Dedifferentiated amniotic fluid mesenchymal stem cell (primary cell): ENCODE measurements at regions not wholly inside any gene's neighbourhood (a gene's known extent, or its start where the extent isn't known, plus 50 kb on each side); places are given as distances from the start of the nearest gene placed in this dataset.
A peak's percentile ranks its signal among the peaks of the same experiment; 100 is the strongest.

Experiments
- DNase-seq: peaks from one replicate; pipeline ENCODE4 v3.0.0-alpha.2; 2016; ENCODE audit errors: extremely low spot score

DNA sequence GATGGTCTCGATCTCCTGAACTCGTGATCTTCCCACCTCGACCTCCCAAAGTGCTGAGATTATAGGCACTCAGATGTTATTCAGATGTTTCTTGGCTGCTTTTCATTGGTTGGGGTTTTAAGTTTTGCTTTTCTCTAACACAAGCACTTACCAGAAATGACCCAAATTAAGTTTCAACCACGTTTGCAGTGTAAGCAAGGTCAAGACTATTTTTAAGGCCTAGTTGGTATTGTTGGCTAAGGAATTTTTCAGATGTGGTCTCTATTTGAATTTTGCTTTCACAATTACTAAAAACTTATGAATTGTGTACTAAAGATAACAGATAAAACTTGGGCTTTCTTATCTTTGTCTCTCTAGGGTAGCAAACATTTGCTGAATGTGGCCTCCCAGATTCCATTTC, 1756.9 kb upstream of the TENM3 start:
- DNase-seq = no peak

- no peak for DNase-seq
Measured at GRCh38 chr4:180489787-180490186, 1753.4 kb upstream of the TENM3 start.

DNA sequence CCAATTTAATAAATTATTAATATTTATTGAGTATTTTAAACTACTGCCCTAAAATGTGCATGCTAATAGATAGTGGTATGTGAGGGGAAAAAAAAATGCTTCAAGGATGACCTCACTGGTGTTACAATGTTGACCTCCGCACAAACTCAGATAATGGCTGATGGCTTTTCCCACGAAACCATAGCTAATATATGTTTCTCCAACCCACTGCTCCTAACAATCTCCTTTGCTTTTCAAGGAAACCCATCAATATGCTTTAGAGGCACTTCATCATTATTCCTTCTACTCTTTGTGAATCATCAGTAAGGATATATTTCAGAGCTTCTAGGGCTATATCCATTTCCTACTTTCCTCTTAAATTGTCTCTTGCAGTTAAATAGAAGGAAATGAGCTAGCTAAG, 1752.0 kb upstream of the TENM3 start:
- DNase-seq = no peak

DNA sequence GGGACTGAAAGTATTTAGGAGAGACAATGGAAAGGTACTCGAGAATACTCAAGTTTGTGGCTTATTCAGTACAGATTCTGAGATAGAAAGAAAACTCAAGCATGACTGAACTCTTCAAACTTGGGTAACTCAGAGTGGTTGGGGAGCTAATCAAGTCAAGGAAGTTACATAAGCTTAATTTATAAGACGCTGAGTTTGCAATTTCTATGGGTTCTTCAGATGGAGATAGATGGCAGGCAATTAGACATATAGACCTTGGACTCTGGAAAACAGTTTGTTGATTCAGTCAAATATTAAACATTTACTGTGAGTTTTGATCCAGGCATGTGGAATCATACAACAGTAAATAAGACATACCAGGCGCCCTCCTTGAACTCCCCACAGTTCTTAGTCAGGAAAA, 1749.9 kb upstream of the TENM3 start:
- no peak for DNase-seq

DNA sequence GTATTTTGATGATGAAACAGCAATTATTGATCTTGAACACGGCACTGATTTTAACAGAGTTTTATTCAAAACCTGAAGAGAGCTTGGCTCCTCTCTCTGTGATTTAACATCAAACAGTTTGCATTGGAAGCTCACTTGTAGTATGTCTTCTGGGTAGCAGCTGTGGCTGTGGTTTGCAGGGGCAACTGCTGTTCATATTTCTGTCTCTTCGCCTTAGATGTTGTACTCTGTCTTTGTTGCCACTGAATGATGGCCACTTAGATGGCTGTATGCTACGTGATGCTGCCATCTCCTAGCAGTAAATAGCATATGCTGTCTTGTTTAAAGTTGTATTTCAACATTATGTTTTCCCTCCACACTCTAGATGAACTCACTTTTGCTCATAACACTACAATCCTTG, 1743.0 kb upstream of the TENM3 start:
- no peak for DNase-seq

DNA sequence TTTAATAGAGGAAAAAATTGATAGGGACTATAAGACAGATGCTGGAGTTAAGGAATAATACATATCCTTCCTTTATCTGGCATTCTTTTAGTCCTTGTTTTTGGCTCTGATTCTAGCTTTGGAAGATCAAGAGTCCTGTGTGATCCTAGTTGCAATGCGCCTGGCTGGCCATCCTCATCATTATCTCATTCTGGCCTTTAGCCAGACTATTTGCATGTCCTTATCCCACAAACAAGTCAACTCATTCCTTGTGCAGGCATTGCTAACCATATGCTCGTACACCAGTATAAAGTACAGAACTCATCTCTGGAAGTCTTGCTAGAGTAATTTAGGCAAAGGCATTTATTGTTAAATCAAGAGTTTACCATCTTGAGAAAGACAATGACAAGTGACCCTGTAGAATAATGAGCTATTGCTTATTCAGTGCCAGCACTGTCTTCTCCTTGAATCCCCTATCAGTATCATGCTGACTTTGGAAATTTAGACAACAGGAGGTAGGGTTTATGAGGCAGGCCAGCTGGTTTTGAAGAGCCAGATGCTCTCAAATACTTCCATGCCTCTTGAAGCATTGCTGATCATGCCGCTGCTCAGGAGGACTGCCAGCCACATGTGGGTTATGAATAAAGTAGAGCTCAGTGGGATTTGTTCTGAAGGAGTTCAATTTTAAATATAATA, 1730.3 kb upstream of the TENM3 start:
- DNase-seq = no peak

DNA sequence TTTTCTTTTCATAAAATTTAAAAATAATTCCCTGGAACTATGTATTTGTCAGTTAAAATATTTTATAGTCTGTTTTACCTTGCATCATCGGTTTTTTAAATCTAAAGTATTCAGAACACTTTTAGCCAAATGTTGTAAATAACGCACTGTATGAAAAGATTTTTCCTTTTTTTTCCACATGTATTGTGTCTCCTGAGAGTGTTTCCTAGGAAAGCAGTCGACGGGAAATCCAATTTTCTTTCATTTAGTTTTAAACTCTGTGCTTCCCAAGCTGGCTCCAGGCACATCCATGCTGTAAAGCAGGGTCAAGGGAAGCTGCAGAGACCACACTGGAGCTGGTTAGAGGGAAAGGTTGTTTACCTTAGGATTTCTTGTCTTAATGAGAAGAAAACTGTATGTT, 1724.3 kb upstream of the TENM3 start:
- DNase-seq = no peak

DNA sequence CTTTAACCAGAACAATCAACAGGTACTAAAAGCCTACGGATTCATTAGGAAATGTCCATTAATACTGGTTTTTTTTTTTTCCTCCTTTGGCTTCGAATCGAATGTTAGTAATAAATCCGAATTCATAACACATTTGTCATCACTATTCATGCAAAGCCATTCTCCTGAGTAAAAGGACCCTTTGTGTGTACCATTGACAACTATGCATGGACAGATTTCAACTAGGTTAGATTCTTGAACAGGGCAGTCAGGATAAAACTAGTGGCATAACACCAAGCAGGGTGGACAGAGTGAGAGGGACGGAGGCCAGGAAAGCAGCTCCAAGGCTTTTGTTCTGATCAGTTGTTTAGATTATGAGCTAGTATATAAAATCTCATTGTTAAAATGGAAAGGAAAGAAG, 1722.0 kb upstream of the TENM3 start:
- no peak for DNase-seq

DNA sequence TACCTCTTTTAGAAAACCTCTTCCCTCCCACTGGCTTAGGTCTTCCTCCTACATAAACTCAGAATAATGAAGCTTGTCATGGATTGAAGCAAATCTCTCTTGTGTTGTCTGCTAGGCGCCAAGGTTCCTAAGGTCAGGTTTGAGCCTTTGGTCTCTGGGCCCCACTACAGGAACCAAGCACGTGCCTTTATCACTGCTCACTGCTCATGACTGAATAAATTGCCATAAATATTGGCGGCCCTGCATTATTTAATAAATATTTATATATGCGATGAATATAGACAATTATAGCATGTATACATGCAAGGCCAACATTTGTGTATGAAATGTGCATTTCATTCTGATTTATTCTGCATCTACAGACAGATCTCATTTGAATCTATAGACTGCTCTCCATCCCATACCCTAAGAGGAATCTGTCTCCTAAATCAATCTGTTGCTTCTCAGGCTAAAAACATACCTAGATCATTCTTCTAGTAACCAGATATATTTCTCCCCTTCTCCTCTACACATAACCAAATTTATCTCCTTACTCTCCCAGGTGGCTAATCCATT, 1717.6 kb upstream of the TENM3 start:
- DNase-seq = no peak

DNA sequence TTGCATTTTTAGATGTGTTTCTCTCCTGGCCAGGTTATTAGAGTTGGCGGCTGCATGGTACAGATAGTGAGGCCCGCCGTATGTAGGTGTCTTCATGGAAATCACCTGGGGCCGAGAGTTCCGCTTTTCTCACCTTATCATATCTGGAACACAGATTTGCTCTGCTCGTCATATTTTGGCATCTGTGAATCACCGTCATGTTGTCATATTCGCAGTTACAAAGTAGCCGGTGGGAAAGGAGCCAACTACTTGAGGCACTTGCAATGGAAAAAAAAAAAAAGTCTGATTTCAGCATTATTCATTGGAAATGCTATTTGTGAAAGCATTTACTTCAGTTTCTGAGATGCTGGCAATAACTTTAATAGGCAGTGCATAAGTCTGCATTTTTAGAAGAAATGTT, 1715.2 kb upstream of the TENM3 start:
- DNase-seq = no peak

DNA sequence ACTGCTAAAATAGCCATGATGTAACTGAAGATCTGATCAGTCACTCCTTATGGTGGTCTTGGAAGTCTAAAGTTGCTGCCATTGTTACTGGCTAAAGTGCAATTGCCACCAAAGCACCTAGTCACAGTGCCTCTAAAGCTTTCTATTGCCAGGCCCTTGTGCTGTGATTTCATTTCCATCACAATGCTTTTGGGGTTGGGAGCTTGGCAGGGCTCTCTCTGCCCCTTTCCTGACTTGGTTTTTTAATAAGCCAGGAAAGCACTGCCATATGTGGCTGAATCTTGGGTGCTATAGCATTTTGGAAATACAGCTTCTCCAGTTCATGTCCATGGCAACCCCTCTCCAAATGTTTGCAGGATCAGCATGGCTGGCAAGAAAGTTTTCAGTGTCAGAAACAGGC, 1712.4 kb upstream of the TENM3 start:
- no peak for DNase-seq

DNA sequence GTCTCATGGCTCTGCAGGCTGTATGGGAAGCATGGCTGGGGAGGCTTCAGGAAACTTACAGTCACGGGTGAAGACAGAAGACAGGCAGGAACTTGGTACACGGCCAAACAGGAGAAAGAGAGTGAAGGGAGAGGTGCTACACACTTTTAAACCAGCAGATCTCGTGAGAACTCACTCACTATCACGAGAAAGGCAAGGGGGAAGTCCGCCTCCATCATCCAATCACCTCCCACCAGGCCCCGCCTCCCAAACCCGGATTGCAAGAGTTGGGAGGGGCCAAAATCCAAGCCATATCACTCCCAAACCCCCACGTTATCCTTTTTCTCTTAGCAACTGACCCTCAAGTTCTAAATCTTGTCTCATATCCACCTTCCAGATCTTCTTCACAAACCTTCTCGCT, 1710.5 kb upstream of the TENM3 start:
- no peak for DNase-seq

- DNase-seq = no peak
Measured at GRCh38 chr4:180538384-180539057, 1704.7 kb upstream of the TENM3 start.

DNA sequence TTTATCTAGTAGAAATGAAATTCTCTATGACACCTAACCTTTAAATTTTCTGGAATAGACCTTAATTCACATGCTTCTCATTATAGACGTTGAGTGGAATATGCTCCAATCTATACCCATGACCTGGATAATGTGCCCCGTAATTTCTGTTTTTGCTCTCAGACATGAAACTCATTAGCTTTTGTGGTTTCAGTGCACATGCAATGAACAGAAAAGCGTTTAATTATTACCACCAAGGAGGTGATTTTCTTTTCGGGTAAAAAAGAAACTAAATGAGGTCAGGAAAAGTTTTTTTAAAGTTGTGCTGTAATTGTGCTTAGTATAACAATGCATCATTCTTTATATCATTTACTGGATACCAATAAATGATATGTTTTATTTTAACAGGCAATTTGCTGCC, 1703.9 kb upstream of the TENM3 start:
- DNase-seq = no peak

DNA sequence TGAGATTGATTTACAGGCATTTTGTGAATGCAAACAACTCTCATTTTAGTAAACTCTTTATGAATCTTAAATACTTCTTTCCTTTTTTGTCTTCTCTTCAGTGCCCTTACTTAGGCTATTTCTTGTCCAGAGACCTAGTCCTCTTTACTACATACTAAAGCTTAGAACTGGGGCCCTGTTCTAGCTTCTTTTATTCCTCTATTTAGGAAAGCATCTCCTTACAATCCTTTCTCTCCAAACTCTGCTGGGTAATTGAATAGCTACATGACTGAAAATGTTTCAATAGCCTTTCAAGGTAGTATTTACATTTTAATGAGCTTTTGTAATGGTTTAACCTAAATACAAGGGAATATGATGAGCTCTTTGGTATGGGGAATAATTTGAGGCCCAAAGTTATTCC, 1701.5 kb upstream of the TENM3 start:
- no peak for DNase-seq

- peak; percentile 72 for DNase-seq
Measured at GRCh38 chr4:180542445-180543100, 1700.6 kb upstream of the TENM3 start.

GRCh38 chr4:180550106-180550505, 1693.1 kb upstream of the TENM3 start:
- no peak for DNase-seq

GRCh38 chr4:180557348-180557747, 1685.9 kb upstream of the TENM3 start:
- DNase-seq = no peak

GRCh38 chr4:180557950-180558349, 1685.3 kb upstream of the TENM3 start:
- DNase-seq = no peak

- DNase-seq = no peak
Measured at GRCh38 chr4:180558427-180558826, 1684.8 kb upstream of the TENM3 start.

GRCh38 chr4:180560896-180561295, 1682.3 kb upstream of the TENM3 start:
- peak; percentile 80 for DNase-seq

DNA sequence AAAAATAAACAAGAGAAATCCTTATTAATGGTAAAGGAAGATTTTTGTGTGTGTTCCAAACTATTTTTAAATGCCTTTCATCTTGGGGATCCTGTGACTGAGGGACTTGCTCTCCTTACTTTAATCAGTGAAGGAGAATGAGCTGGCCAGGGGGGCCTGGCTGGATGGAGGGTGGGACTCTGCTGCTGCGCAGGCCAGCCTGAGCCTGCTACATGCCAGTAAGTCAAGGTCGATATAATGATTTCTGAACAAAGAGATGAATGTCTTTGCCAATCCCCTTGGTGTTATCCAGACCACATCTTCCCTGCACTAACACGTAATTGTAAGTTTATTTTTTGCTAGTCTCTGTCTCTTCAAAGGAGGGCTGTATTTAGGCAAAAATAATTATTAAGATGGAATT, 1679.2 kb upstream of the TENM3 start:
- no peak for DNase-seq

GRCh38 chr4:180564448-180564847, 1678.8 kb upstream of the TENM3 start:
- no peak for DNase-seq
